Suprapubic skin (tissue), 4 donors: ENCODE measurements at regions not wholly inside any gene's neighbourhood (a gene's known extent, or its start where the extent isn't known, plus 50 kb on each side); places are given as distances from the start of the nearest gene placed in this dataset.

Source experiments
- DNase-seq, 2 donors: peaks; one replicate each; pipeline ENCODE4 v3.0.0-alpha.2; 2019; ENCODE audit warnings: low spot score in 2 of 2
- H3K27ac ChIP-seq: fragments of 200-600 bp; sonication (generic); one replicate; pipeline ENCODE4 v1.5.1; 2019
- H3K27me3 ChIP-seq: fragments of 200-600 bp; sonication (generic); one replicate; pipeline ENCODE4 v1.5.1; 2019
- H3K36me3 ChIP-seq: fragments of 200-600 bp; sonication (generic); one replicate; pipeline ENCODE4 v1.5.1; 2019
- H3K4me1 ChIP-seq: fragments of 200-600 bp; sonication (generic); one replicate; pipeline ENCODE4 v1.5.1; 2019
- H3K4me3 ChIP-seq: fragments of 200-600 bp; sonication (generic); one replicate; pipeline ENCODE4 v1.5.1; 2019; ENCODE audit warnings: mild to moderate bottlenecking
- H3K9me3 ChIP-seq: fragments of 200-600 bp; sonication (generic); one replicate; pipeline ENCODE4 v1.5.1; 2019
- CTCF ChIP-seq, 2 donors: fragments of 200-600 bp in 1 of 2; fragments of 450-650 bp in 1 of 2; sonication (generic) in 1 of 2; IDR thresholded peaks; one replicate each; pipeline ENCODE4 v1.5.1; 2016 to 2019; ENCODE audit warnings: antibody characterized with exemption in 2 of 2, mild to moderate bottlenecking in 1 of 2, moderate library complexity in 1 of 2
- EP300 ChIP-seq: sonication (generic); formaldehyde crosslinking; IDR thresholded peaks from one replicate; pipeline ENCODE4 v1.6.1; 2017; ENCODE audit warnings: antibody characterized with exemption
- POLR2A ChIP-seq, 2 donors: fragments of 450-650 bp; IDR thresholded peaks; one replicate each; pipeline ENCODE4 v1.6.1; 2017; ENCODE audit warnings: antibody characterized with exemption in 2 of 2, mild to moderate bottlenecking in 2 of 2, moderate library complexity in 2 of 2
- POLR2AphosphoS5 ChIP-seq, 3 donors: sonication (generic); formaldehyde crosslinking; IDR thresholded peaks; one replicate each; pipeline ENCODE4 v1.6.1; 2017; ENCODE audit warnings: antibody characterized with exemption in 3 of 3
- WGBS: methylation state at CpG from one replicate; pipeline ENCODE4 v1.1.5; 2018; 5-methylcytosine and 5-hydroxymethylcytosine counted together

- WGBS, result 90% methylated on average over 8 of the region's 8 CpGs
- H3K4me1 ChIP-seq, result peaks cover 11% of the 10 kb centered on the region
- TF ChIP-seq POLR2AphosphoS5 (IDR thresholded peaks at IDR 0.05) (no peak), CTCF (IDR thresholded peaks at IDR 0.05) (no peak), EP300 (no peak), POLR2A (IDR thresholded peaks at IDR 0.05) (no peak)
- H3K27ac ChIP-seq, result no peak overlapping the region
- no peaks in the 10 kb centered on the region for H3K27me3 ChIP-seq
- no peak for DNase-seq
- H3K4me3 ChIP-seq, result no peak overlapping the region
- no peaks in the 10 kb centered on the region for H3K36me3 ChIP-seq
- no peaks in the 10 kb centered on the region for H3K9me3 ChIP-seq
Observed at GRCh38 chr17:14843086-14843795, 421.9 kb downstream of the PMP22 start.

GRCh38 chr17:14840616-14841231 is 424.4 kb downstream of the PMP22 start:
- H3K4me3 ChIP-seq, result no peak overlapping the region
- 82% methylated on average over 3 of the region's 3 CpGs for WGBS
- peaks cover 5% of the 10 kb centered on the region for H3K4me1 ChIP-seq
- no peaks in the 10 kb centered on the region for H3K9me3 ChIP-seq
- H3K27me3 ChIP-seq, result peaks cover 3% of the 10 kb centered on the region
- H3K27ac ChIP-seq, result no peak overlapping the region
- no peaks in the 10 kb centered on the region for H3K36me3 ChIP-seq
- TF ChIP-seq POLR2A (IDR thresholded peaks at IDR 0.05), result no peak
- TF ChIP-seq EP300, result no peak
- TF ChIP-seq CTCF (IDR thresholded peaks at IDR 0.05), result no peak
- TF ChIP-seq POLR2AphosphoS5 (IDR thresholded peaks at IDR 0.05), result no peak
- no peak for DNase-seq

GRCh38 chr17:14838567-14838966 is 426.6 kb downstream of the PMP22 start:
- H3K27ac ChIP-seq, result no peak overlapping the region
- H3K4me1 ChIP-seq, result no peaks in the 10 kb centered on the region
- H3K9me3 ChIP-seq, result no peaks in the 10 kb centered on the region
- H3K4me3 ChIP-seq, result no peak overlapping the region
- no peaks in the 10 kb centered on the region for H3K36me3 ChIP-seq
- WGBS, result 54% methylated on average over 1 of the region's 1 CpG
- no peak for DNase-seq
- peaks cover 3% of the 10 kb centered on the region for H3K27me3 ChIP-seq
- no peak for TF ChIP-seq CTCF (IDR thresholded peaks at IDR 0.05)
- no peak for TF ChIP-seq POLR2A (IDR thresholded peaks at IDR 0.05)
- TF ChIP-seq POLR2AphosphoS5 (IDR thresholded peaks at IDR 0.05), result no peak
- no peak for TF ChIP-seq EP300

GRCh38 chr17:14833201-14833785 is 431.8 kb downstream of the PMP22 start:
- DNase-seq, result no peak
- 44% methylated on average over 6 of the region's 6 CpGs for WGBS
- Histone ChIP-seq H3K27ac (no peak overlapping the region), H3K9me3 (no peaks in the 10 kb centered on the region), H3K27me3 (peaks cover 3% of the 10 kb centered on the region), H3K4me3 (no peak overlapping the region), H3K36me3 (no peaks in the 10 kb centered on the region), H3K4me1 (no peaks in the 10 kb centered on the region)
- TF ChIP-seq POLR2A (IDR thresholded peaks at IDR 0.05) (no peak), CTCF (IDR thresholded peaks at IDR 0.05) (no peak), EP300 (no peak), POLR2AphosphoS5 (IDR thresholded peaks at IDR 0.05) (no peak)

- Histone ChIP-seq H3K4me3 (no peak overlapping the region), H3K27ac (no peak overlapping the region), H3K27me3 (peaks cover under 1% of the 10 kb centered on the region), H3K9me3 (no peaks in the 10 kb centered on the region), H3K36me3 (no peaks in the 10 kb centered on the region), H3K4me1 (no peaks in the 10 kb centered on the region)
- no peak for DNase-seq
- TF ChIP-seq POLR2AphosphoS5 (IDR thresholded peaks at IDR 0.05) (no peak), CTCF (IDR thresholded peaks at IDR 0.05) (no peak), POLR2A (IDR thresholded peaks at IDR 0.05) (no peak), EP300 (no peak)
- 19% methylated on average over 2 of the region's 2 CpGs for WGBS
Observed at GRCh38 chr17:14831491-14831890, 433.6 kb downstream of the PMP22 start.
